GM19372 (cell line): ENCODE measurements at regions not wholly inside any gene's neighbourhood (a gene's known extent, or its start where the extent isn't known, plus 50 kb on each side); places are given as distances from the start of the nearest gene placed in this dataset.
"Not testable (repeated sequence)": the region's sequence is repeated elsewhere in the genome, so short reads cannot be mapped to it uniquely, and the experiment has no call there.

Experiments used
- ATAC-seq: cut with Tn5 transposase; IDR thresholded peaks from one replicate; pipeline ENCODE4 v1.9.1; 2021; ENCODE audit warnings: mild to moderate bottlenecking, low read depth, moderate library complexity; ENCODE audit not compliant: unreplicated experiment

DNA sequence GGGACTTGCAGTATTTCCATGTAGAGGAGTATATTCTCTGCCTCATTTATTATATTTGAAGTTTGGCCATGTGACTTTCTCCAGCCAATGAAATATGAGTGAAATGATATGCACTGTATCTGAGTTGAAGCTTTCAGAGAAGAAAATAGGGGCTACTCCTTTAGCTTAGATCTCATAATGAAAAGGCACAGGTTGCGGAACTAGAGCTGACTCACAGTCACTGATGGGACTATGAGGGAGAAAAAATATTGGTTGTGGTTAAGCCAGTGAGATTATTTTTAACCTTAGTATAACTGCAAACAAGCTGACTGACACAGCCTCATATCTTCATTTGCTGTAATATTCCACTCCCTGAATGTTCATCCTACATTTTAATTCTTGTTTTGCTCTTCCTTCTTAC lies 1104.3 kb downstream of the RPA4 start:
- ATAC-seq: no peak

DNA sequence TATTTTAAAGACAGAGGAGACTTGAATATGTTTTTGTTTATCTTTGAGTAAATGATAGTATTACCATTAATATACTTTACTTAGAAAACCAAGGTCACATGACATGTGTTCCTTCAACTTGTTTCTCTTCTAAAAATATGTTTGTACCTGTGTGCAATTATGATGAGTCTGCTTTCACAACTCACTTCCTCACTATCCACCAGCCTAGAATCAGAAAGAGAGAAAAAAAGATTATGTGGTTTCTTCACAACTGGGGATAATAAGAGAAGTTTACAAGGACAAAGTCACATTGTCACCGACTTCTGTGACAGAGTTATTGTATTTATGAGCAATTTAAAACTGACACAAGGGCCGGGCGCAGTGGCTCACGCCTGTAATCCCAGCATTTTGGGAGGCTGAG lies 1112.1 kb downstream of the RPA4 start:
- ATAC-seq: no peak

DNA sequence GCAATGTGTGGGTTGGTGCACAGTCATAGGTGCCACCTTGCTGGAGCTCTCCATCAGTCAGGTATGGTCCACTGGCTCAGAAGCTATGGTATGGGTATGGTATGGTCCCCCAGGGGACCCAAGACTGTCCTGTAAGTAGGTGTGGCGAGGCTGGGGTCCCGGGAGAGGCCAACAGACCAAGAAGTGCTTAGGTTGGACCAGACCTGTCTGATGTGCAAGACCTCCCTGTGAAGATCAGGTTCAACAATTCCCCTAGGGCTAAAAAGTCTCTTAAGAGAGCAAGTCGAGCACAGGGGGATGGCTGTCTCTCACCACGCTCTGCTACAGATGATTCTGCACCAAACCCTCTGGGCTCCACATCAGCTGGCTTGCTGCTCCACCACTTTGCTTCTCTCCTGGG lies 1145.0 kb downstream of the RPA4 start:
- ATAC-seq: no peak

DNA sequence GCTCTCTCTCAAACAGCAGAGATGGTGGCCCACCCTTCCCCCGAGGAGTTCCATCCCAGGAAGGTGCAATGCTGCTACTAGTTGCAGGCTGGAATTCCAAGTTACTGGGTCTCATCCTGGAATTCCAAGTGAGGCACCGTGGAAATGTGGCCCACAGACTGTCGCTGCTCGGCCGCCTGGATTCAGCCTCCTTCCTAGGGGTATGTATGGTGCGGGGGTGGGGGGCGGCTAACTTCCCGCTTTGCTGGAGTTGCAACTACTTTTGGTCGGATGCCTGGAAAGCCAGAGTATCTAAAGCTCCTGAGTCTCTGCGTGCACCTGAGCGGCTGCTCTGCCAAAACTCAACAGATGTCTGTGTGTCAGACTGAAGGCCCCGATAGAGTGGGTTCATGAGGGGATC lies 1146.2 kb downstream of the RPA4 start:
- no peak for ATAC-seq

DNA sequence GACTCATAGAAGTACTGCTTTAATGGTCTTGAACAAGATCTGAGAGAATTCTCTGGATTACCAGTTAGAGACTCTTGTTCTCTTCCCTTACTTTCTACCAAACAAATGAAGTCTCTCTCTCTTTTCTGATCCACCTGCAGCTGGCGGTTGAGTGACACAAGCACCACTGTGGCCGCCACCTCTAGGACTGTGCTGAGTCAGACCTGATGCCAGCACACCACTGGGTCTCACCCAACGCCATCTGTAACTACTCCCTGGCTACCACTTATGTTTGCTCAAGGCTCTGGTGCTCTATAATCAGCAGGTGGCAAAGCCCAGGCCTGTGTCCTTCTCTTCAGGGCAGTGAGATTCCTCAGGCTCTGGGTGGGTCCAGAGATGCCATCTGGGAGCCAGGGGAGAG lies 1173.5 kb downstream of the RPA4 start:
- ATAC-seq: no peak

DNA sequence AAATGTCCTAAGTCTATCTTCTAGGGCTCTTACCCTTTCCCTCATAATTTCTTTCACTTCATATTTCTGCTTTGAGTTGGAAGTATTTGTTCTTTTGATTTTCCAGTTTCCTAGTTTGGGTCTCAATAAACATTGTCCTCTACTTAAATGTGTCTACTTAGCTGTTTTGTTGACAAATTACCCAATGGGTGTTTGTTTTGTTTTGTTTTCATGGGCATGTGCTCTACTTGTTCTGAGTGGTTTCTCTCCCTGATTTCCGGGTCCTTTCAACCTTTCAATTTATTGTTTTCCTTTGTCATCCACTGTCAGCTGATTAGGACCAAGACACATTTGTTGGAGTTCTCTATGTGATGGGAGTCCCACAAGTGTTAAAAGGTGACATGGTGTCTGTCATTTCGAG lies 1181.4 kb downstream of the RPA4 start:
- no peak for ATAC-seq

DNA sequence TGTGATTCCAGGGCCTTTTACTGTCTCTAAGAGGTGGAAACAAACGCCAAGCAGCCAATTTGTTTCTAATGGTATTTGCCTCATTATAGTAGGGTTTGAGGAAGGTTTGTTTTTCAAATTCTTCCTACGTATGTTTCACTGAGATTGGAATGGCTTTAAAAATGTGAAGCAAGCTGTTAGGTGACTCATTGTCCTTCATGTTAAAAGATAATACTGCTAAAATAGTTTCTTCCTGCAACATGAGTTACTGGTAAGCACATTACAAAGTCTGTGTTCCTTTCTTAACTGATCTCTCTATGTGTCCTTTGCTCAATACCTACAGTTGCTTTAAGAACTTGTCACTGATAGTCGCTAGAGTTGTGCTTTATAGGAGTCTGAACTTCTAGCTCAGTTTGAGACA lies 1183.9 kb downstream of the RPA4 start:
- ATAC-seq: no peak

DNA sequence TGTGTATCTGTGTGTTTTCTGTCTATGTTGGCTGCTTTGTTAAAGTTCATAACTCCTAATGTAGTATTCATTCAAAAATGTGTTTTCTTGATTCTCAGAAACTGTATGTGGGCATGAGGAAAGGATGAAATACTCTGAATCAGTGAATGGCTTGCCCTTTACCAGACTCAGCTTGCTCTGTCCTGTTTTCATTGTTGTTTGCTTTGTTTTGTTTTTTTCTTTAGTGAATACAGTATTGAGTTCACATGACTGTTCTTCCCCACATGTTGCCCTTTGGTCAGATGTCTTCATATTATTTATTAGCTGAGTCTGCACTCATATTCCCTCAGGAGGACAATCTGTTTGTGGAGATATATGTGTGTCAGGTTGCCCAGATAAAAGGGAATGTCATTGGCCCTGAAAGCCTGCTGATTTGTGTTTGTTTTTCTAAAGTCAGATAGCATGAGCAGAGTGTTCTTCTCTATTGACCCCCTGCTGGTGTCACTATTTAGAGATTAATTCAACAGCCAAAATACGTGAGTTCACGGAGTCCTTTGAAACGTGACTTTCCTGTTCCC lies 1184.4 kb downstream of the RPA4 start:
- ATAC-seq: no peak

DNA sequence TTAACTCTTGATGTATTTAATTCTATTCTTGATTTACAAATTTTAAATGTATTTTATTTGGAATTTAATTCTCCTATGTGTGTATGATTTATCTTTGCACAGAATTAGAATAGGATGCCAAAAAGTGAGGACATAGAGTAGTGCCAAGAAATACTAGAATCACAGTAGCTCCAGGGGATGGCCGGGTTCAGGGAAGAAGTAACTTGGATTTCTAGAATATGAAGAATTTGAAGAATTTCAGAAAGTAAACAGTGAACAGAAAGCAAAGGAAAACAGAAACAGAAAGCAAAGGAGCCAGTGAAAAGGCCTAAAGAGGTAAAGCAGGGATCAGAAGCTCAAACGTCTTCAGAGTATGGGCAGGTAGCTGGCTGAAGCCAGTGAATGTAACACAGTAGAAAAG lies 1187.6 kb downstream of the RPA4 start:
- ATAC-seq: no peak

DNA sequence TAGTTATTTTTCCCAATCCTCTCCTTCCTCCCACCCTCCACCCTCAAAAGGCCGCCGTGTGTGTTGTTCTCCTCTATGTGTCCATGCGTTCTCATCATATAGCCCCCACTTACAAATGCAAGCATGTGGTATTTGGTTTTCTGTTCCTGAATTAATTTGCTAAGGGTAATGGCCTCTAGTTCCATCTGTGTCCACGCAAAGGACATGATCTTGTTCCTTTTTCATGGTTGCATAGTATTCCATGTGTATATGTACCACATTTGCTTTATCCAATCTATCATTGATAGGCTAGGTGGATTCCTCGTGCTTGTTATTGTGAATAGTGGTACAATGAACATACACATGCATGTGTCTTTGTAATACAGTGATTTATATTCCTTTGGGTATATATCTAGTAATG lies 1193.7 kb downstream of the RPA4 start:
- no peak for ATAC-seq

DNA sequence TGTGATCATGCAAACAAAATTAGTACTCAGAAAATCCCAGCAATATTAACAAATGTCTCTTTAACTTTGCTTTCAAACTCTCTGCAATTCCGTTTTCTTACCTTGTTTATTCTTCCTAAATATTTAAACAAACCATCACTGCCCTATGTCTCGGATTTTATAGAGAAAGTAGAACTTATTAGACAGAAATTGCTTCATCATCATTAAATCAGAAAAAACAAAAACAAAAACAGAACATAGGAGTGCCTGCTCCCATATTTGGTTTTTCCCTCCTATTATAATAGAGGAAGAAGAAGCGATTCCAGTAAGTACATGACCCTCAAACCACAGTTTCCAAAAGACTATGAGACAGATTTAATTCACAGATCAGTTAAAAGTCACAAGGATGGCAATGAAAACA lies 1228.0 kb downstream of the RPA4 start:
- ATAC-seq: no peak

DNA sequence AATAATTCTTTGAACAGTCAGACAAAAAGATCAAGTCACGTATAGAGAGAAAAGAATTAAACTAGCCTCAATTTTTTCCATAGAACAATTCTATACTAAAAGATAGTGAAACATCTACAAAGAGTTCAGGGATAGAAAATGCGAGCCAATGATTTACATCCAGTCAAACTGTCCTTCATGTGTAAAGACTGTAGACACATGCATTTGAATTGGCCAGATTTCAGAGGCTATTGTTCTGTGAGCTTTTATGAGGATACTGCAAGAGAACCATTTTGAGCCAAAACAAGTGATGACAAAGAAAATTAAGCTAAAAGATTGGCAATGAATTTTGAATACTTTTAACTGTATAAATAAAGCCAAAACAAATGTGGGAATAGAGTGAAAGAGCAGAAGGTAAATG lies 1230.3 kb downstream of the RPA4 start:
- no peak for ATAC-seq

DNA sequence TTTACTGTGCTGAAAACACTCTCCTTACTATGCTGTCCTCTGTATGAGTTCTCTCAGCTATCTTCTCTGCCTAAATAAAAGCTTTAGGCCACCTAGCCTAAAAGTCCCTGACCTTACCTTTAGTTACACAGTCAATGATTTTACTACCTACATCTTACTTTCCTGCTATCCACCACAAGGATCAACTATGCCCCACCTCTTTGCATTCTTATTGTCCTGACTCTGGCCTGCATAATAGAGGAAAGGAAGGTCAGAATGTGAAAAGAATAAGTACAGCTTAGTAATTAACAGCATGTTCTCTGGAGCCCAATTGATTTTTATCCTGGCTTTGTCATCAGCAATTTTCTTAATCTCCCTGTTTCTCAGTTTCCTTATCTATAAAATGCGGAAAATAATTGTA lies 1257.8 kb downstream of the RPA4 start:
- no peak for ATAC-seq

DNA sequence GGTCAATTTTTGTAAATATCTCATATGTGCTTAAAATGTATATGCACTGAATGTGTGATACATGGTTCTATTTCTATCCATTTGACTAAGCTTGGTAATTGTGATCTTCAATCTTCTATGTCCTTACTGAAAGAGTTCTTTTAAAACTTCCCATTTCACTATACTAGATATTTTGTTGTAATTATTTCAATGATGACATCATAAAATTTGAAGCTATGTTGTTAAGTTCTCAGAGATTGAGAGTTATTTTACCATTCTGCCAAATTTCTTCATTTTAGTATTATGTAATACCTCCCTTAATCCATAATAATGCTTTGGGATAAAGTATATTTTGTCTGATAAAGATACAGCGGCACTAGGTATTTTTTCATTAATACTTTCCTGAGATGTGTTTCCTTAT lies 1307.3 kb downstream of the RPA4 start:
- no peak for ATAC-seq

DNA sequence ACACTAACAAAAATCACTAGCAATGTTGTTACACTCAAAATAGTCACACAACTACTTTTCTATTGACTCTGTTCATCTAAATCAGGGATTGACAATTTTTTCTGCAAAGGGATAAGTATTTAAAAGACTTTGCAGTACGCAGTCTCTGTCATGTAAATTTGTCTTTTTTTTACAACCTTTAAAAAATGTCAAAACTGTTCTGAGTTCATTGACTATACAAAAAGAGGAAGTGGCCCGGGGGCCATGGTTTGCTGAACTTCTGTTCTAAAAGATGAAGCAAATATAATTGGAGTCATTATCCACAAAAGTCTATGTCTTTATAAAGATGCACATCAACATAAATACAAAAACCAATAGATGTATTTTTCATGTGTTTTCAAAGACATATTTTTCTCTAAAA lies 1310.3 kb downstream of the RPA4 start:
- ATAC-seq: no peak

DNA sequence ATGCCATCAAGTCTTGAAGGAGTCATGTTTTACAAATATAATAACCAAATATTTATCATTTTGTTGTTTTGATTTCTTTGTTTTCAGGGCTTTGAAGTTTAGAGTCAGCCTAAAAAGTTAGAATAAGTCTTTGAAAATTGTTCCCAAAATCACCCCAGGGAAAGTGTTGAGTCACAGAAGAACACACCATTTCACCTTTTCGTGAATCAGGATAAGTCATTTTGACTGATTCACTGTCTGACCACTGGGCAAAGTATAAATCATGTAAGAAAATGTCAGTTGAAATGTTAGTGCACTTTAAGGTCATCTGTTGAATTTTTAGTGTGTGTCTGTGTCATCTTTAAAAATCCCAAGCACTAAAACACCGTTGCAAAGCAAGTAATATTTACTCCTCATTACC lies 1320.1 kb downstream of the RPA4 start:
- no peak for ATAC-seq

DNA sequence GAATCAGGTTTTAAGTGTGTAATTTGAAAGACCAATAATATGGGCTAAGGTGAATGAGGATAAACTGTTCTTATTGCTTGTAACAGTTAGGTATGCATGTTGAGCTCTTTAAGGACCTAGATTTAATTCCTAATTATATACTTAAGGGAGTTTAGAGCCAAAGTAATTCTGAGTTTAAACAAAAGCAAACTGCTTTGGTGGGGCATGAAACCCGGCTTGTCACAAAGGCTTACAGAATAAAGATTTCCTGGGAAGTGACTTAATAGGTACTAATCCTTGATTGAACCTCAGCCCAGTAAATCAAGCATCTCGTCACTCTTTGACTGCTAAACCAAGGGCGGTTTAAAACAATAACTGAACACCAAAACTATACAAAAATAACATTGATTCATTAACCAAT lies 1324.2 kb downstream of the RPA4 start:
- ATAC-seq: no peak

DNA sequence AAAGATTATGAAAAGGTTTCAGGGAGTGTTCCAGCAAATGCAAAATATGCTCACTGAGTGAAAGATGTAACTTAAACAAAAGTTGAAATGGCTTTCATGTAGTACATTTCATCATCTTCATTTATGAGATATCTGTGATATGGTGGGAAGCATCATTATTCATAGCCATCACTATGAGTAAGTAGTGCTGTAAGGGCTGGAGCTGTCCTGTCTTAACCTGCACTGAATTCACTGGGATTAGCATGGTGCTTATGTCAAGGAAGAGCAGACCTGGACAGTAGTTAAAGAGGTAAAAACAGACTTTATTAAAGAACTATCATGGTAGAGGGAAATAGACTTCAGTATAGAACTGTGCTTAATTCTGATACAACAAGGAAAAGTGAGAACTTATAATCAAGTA lies 1347.3 kb downstream of the RPA4 start:
- no peak for ATAC-seq

DNA sequence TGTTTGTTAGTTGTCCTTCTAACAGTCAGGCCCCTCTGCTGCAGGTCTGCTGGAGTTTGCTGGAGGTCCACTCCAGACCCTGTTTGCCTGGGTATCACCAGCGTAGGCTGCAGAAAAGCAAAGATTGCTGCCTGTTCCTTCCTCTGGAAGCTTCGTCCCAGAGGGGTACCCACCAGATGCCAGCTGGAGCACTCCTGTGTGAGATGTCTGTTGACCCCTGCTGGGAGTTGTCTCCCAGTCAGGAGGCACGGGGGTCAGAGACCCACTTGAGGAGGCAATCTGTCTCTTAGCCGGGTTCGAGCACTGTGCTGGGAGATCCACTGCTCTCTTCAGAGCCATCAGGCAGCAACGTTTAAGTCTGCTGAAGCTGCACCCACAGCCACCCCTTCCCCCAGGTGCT lies 1356.4 kb downstream of the RPA4 start:
- ATAC-seq: not testable (repeated sequence)

DNA sequence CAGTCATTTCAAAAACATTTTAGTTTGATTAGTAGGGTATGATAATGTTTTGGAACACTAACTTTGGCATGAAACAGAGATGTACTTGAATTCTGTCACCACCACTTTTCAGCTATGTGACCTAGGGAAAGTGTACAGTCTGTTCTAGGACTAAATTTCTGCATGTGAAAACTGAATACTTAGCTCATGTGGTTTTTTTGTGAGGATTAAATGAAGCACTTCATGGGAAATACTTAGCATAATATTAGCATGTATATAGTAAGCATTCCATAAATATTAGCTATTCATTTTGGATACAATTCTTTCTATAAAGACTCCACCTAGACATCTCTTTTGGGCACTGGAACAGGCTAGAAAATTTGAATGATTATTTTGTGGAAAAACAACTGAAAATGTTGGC lies 1379.4 kb downstream of the RPA4 start:
- ATAC-seq: no peak

DNA sequence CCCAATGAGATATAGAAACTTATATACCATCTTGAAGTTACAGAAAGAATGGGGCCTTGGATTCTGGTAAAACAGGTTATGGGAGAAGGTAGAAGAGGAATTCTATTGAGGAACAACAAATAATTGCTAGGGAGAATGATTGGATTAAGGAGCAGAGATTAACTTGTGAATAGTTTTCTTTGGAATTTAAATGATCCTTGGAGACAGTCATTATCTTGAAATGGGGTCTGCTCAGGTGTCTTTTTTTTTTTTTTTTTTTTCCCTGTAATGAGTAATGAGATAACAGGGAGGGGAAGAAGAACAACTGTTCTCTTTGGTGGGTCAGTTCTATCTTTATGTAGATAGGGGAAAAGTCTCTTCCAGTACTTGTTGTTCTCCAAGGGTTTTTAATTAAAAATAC lies 1406.0 kb downstream of the RPA4 start:
- no peak for ATAC-seq

DNA sequence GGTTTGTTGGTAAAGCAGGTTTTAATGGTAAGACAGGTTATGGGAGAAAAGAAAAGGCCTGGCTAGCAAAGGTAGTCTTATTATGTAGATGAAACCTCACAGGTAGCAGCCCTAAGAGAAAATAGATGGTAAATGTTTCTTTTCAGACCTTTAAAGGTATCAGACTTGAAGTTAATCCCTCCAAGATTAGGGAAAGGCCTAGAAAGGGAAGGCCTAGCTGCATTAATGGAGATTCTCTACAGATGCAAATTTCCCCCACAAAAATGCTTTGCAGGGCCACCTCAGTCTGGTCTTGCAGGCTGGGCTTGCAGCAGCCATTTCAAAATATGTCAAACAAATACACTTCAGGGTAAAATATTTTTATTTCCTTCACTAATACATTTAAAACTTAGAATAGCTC lies 1410.6 kb downstream of the RPA4 start:
- no peak for ATAC-seq

DNA sequence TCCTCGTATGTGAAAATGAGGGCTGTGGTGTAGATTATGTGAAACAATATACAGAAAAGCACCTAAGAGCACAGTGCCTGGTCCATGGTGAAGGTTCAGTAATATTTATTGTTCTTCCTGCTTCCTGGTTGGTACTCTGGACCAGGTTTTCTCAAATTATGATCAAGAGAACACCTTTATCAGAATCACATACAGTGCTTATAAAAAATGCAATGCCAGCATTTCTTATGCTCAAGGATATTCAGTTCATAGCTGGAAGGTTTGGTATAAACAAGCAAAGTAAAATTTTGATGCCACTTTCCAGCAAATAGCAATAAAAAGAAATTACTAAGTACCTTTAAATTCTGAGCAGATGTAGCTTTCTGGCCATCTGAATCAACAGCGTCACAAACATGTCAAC lies 1412.4 kb downstream of the RPA4 start:
- no peak for ATAC-seq
